K562 (cell line): ENCODE measurements at regions not wholly inside any gene's neighbourhood (a gene's known extent, or its start where the extent isn't known, plus 50 kb on each side); places are given as distances from the start of the nearest gene placed in this dataset.

Experiments used
- ATAC-seq: fragments of 200-7000 bp; cut with Tn5 transposase; 3 replicates; pipeline ENCODE4 v1.9.1; 2020; ENCODE audit warnings: moderate library complexity
- BruUV-seq: library from RNA; stranded (reverse); fragments of 400-500 nt; replicated peaks from 2 replicates; lab custom pipeline; 2021; lab: Mats Ljungman, UMichigan
- CTCF ChIA-PET: fragments of 300-600 bp; formaldehyde crosslinking; extraction: SDS; loops from one replicate; lab custom pipeline; 2021; ENCODE audit warnings: low intra/inter-chr PET ratio; lab: Yijun Ruan, JAX
- POLR2A ChIA-PET: fragments of 300-600, 350-650 bp; sonication (Branson Sonifier 250); formaldehyde crosslinking; extraction: SDS; loops from one replicate; lab custom pipeline; 2021; ENCODE audit warnings: antibody characterized with exemption, inconsistent platforms; lab: Yijun Ruan, JAX
- DNase-seq, 4 experiments: peaks; one replicate each; pipeline versions ENCODE4 v3.0.0 to v3.0.0-alpha.2; 2011 to 2018; ENCODE audit warnings: low spot score in 3 of 4, mixed read lengths in 3 of 4; ENCODE audit errors: extremely low read depth in 1 of 4
- FAIRE-seq: peaks from 2 replicates; lab custom pipeline; 2011; peaks lifted over from hg19 to GRCh38; lab: Jason Lieb, UNC
- H2AFZ ChIP-seq: 2 replicates; pipeline ENCODE4 v1.6.0; 2011; ENCODE audit warnings: low read depth, low read length, control low read depth, inconsistent platforms
- H3K27ac ChIP-seq: fragments of 200-600 bp; 3 replicates; pipeline ENCODE4 v1.8.0; 2011; ENCODE audit warnings: low read depth, mild to moderate bottlenecking, control low read depth, inconsistent platforms, low read length, moderate library complexity, mixed read lengths; ENCODE audit errors: extremely low read depth
- H3K27me3 ChIP-seq, 2 experiments: fragments of 300-600 bp in 1 of 2; 2 replicates in 1 of 2; 3 replicates in 1 of 2; pipeline versions ENCODE4 v1.6.0 to v1.8.0; 2011; ENCODE audit warnings: inconsistent platforms in 2 of 2, low read length in 2 of 2, mild to moderate bottlenecking in 1 of 2, mixed read lengths in 1 of 2, moderate library complexity in 1 of 2; ENCODE audit not compliant: control insufficient read depth in 2 of 2, insufficient read depth in 2 of 2
- H3K36me3 ChIP-seq: fragments of 300-600 bp; 3 replicates; pipeline ENCODE4 v1.8.0; 2011; ENCODE audit warnings: mild to moderate bottlenecking, low read length, inconsistent platforms; ENCODE audit not compliant: control insufficient read depth, insufficient read depth
- H3K4me1 ChIP-seq, 2 experiments: fragments of 200-600 bp in 1 of 2; replicated peaks in 1 of 2; 2 replicates in 1 of 2; 3 replicates in 1 of 2; pipeline versions ENCODE4 v1.5.1 to v1.8.0; 2011; ENCODE audit warnings: inconsistent platforms in 2 of 2, low read length in 2 of 2, mild to moderate bottlenecking in 1 of 2, mixed read lengths in 1 of 2, moderate library complexity in 1 of 2; ENCODE audit not compliant: control insufficient read depth in 2 of 2, insufficient read depth in 2 of 2
- H3K4me2 ChIP-seq: 2 replicates; pipeline ENCODE4 v1.6.1; 2011; ENCODE audit warnings: low read length, control low read depth, inconsistent platforms, mixed read lengths; ENCODE audit not compliant: insufficient read depth
- H3K4me3 ChIP-seq: fragments of 200-600 bp; sonication (generic), shearing (Covaris generic); 2 replicates; pipeline ENCODE4 v1.5.1; 2016; ENCODE audit warnings: control low read depth, inconsistent platforms
- H3K79me2 ChIP-seq: fragments of 200-600 bp; 3 replicates; pipeline ENCODE4 v1.8.0; 2011; ENCODE audit warnings: low read length, inconsistent platforms; ENCODE audit not compliant: control insufficient read depth, insufficient read depth
- H3K9ac ChIP-seq, 2 experiments: 2 replicates each; pipeline versions ENCODE4 v1.6.0 to v1.6.1; 2011; ENCODE audit warnings: low read depth in 2 of 2, low read length in 2 of 2, control low read depth in 1 of 2, inconsistent platforms in 1 of 2, mild to moderate bottlenecking in 1 of 2, mixed read lengths in 1 of 2; ENCODE audit not compliant: insufficient read depth in 1 of 2
- H3K9me1 ChIP-seq: one replicate; pipeline ENCODE4 v1.6.0; 2011; ENCODE audit warnings: inconsistent platforms, mild to moderate bottlenecking, low read length, moderate library complexity; ENCODE audit not compliant: control insufficient read depth, insufficient read depth
- H3K9me3 ChIP-seq: replicated peaks from 2 replicates; pipeline ENCODE4 v1.5.1; 2011; ENCODE audit warnings: low read depth, low read length, inconsistent platforms; ENCODE audit not compliant: control insufficient read depth, insufficient read depth
- H4K20me1 ChIP-seq: replicated peaks from 2 replicates; pipeline ENCODE4 v1.6.1; 2011; ENCODE audit warnings: low read length, inconsistent platforms, mixed read lengths; ENCODE audit not compliant: control insufficient read depth, insufficient read depth
- CLOCK ChIP-seq: fragments of 250-450 bp; sonication (Bioruptor Pico); IDR thresholded peaks from 2 replicates; pipeline ENCODE4 v1.4.0; 2020; ENCODE audit warnings: mild to moderate bottlenecking, moderate library complexity, borderline replicate concordance
- ETV1 ChIP-seq: fragments of 450-650 bp; conservative IDR thresholded peaks from 2 replicates; pipeline ENCODE4 v1.6.1; 2016; ENCODE audit warnings: missing genetic modification characterization, control low read depth, low read depth, missing compliant biosample characterization
- GATAD2B ChIP-seq: fragments of 450-650 bp; IDR thresholded peaks from 2 replicates; pipeline ENCODE4 v1.6.1; 2017; ENCODE audit warnings: mild to moderate bottlenecking, borderline replicate concordance
- IRF1 ChIP-seq: sonication (generic); formaldehyde crosslinking; IDR thresholded peaks from 2 replicates; pipeline ENCODE4 v1.8.0; 2022; ENCODE audit warnings: missing genetic modification reagents, mild to moderate bottlenecking, borderline replicate concordance
- LEF1 ChIP-seq: fragments of 450-650 bp; IDR thresholded peaks from 2 replicates; pipeline ENCODE4 v1.6.1; 2016; ENCODE audit warnings: mild to moderate bottlenecking
- RBFOX2 ChIP-seq: fragments of 200-400 bp; formaldehyde crosslinking; IDR thresholded peaks from 2 replicates; pipeline ENCODE4 v1.6.1; 2017; ENCODE audit warnings: low read depth, mild to moderate bottlenecking, low read length, moderate library complexity
- TBL1XR1 ChIP-seq, 2 experiments: IDR thresholded peaks; 2 replicates each; pipeline ENCODE4 v1.6.1; 2012; ENCODE audit warnings: improper control_type of control experiment in 2 of 2, low read length in 2 of 2, mild to moderate bottlenecking in 1 of 2
- ZBED1 ChIP-seq: IDR thresholded peaks from 2 replicates; pipeline ENCODE4 v1.6.1; 2014
- WGBS: fragments of 100-300 bp; shearing (Covaris generic); methylation state at CpG from one replicate; pipeline ENCODE4 v1.1.6; 2016; ENCODE audit warnings: low coverage, mixed read lengths; ENCODE audit not compliant: insufficient coverage; ENCODE audit errors: missing lambda C conversion rate; 5-methylcytosine and 5-hydroxymethylcytosine counted together
- in situ Hi-C: fragments of 300-500 bp; cut with MboI; formaldehyde crosslinking; loops from 4 replicates; pipeline ENCODE4 v1.15.0; 2018; ENCODE audit warnings: inconsistent platforms, mixed read lengths
- intact Hi-C: fragments of 100-400 bp; cut with micrococcal nuclease; formaldehyde crosslinking; loops from 2 replicates; pipeline ENCODE4 v1.14.2; 2022

GRCh38 chr4:92199135-92199534 is 104.6 kb upstream of the GRID2 start (continued):
- TF ChIP-seq IRF1 (CRISPR knock-in tag) (no peak), CLOCK (CRISPR knock-in tag) (no peak), TBL1XR1 (IDR thresholded peaks at IDR 0.05; ENCODE audit: low read length in 2 of 2) (no peak), RBFOX2 (no peak)

GRCh38 chr4:92210906-92211305 is 92.9 kb upstream of the GRID2 start:
- ATAC-seq, result no peak
- H3K4me2 ChIP-seq, result no peak overlapping the region
- no peak for DNase-seq
- no peak for TF ChIP-seq ZBED1
- TF ChIP-seq ETV1 (tag), result no peak
- no peak for TF ChIP-seq GATAD2B
- TF ChIP-seq LEF1, result no peak
- TF ChIP-seq, all 486 proteins: peak for 0
- intact Hi-C loops (no loop called here), in situ Hi-C loops (no loop called here)
- H3K4me3 ChIP-seq, result no peak overlapping the region
- BruUV-seq, result no TSS peak
- H3K36me3 ChIP-seq, result no peaks in the 10 kb centered on the region
- 9% methylated on average over 7 of the region's 7 CpGs for WGBS
- POLR2A ChIA-PET, result interaction anchor here (0.6 kb wide), 1 partner anchor 221 kb away, joined by 3 read pairs; no protein-coding TSS in a partner anchor
- H3K27me3 ChIP-seq, result no peaks in the 10 kb centered on the region
- no peak for FAIRE-seq
- CTCF ChIA-PET, result no interaction called here
- no peaks in the 10 kb centered on the region for H3K9me1 ChIP-seq
- H4K20me1 ChIP-seq, result no peaks in the 10 kb centered on the region
- no peaks in the 10 kb centered on the region for H3K79me2 ChIP-seq
- H3K9ac ChIP-seq, result no peak overlapping the region
- H2AFZ ChIP-seq, result no peak overlapping the region
- H3K4me1 ChIP-seq, result no peaks in the 10 kb centered on the region
- no peak overlapping the region for H3K27ac ChIP-seq
- no peaks in the 10 kb centered on the region for H3K9me3 ChIP-seq
